ENCODE measurements at regions not wholly inside any gene's neighbourhood (a gene's known extent, or its start where the extent isn't known, plus 50 kb on each side); places are given as distances from the start of the nearest gene placed in this dataset.

DNA sequence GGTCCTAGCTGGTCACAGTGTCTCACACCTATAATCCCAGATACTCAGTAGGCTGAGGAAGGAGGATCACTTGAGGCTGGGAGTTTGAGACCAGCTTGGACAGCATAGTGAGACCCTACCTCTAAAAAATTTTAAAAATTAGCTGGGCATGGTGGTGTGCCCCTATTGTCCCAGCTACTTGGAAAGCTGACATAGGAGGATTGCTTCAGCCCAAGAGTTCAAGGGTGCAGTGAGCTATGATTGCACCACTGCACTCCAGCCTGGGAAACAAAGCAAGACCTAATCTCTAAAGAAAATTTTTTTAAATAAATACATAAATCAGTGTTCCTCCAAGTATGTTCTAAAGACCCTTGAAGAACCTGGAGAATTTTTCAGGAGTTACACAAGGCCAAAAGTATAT is 50.6 kb upstream of the GNAO1 start:
- DNase-seq (ENCODE audit: low read depth) = no peak

DNA sequence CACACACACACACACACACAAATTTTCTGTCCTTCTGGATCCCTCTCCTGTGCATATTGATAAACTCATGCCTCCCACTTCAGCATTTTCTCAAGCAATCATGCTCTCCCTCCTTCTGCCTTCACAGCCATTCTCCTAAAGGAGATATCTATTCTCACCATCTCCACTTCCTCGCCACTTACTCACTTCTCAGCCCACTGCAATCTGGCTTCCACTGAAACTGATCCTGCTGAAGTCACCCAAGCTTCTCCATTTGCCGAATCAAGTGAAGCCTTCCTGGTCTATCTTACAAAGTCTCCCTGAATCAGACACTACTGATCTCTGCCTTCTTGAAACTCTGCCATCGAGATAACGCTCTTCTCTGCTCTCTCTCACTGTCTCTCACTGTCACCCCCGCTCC is 54.0 kb upstream of the GNAO1 start:
- DNase-seq (ENCODE audit: low read depth) = no peak

DNA sequence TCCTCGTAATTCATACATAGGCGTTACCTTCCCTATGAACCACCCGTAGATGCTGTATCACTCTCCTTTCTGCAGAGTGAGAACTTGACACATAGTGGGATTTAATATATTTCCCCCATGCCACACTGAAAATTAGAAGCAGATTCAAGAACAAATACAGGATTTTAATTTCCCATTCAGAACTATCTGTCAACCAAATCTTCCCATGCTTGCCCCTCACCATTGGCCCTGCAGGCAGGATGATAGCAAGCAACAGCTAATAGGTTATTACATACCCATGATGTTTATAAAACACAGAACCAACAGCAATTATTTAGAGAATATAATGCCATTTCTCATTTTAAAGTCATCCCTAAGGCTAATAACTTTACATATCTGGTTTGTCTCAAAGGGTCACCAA is 55.0 kb upstream of the GNAO1 start:
- DNase-seq (ENCODE audit: low read depth) = no peak

DNA sequence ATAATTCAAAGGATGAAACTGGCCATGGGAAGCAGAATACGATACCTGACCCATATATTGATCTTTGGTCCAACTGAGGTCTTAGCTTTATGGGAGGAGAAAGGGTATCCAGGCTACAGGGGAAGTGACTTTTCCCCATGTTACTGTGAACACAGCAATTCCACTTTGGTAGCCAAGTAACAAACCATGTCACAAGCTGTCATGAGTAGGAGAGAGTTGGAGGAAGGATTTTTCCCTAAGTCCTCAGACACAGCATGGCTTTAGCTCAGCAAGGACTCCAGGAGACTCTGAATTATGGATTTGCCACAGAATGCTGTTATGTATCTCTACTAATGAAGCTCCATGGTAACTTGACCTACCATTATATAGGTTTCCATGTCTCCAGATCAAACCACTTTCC is 56.5 kb upstream of the GNAO1 start:
- DNase-seq (ENCODE audit: low read depth) = no peak

DNA sequence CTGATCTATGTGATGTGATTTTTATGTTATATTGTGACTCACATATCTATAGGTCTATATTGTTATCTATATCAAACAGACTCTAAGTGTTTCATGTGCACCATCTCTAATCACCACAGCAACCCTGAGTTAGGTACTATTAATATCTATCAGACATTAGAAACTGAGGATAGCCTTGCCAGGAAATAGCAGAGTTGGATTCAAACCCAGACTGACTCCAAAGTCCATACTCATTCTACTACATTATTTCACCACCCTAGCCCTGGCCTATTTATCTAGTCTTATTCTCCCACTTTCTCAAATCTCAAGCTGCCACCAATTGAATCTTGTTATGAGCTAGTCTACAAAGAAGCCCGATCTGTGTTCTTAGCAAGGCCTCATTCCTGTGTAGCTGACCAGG is 65.4 kb upstream of the GNAO1 start:
- DNase-seq (ENCODE audit: low read depth) = no peak

DNA sequence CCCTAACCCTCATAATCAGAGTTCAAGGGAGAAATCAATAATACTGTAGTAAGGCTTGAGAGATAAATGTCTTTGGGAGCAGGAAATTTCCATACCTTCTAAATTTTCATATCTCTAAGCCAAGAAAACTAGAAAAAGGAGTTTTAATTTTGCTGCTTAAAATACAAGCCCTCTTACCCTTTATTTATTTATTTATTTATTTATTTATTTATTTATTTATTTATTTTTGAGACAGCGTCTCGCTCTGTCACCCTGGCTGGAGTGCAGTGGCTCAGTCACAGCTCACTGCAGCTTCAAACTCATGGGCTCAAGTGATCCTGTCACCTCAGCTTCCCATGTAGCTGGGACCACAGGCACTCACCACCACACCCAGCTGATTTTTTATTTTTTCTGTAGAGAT is 69.0 kb upstream of the GNAO1 start:
- DNase-seq (ENCODE audit: low read depth) = no peak

DNA sequence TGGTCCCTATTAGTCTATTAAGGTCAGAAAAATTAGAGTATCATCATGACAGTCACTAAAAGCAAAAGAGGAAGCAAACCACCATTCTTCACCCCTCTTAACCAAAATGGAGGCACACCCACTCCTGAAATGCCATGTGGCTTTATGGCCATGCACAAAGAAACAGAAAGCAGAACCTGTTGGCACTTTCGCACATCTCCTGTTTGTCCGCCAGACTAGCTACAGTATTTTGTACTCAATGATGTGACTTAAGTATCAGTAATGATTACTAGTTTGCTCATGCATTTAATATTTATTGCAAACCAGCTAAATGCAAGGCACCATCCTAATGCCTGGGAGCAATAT is 70.2 kb upstream of the GNAO1 start:
- DNase-seq (ENCODE audit: low read depth) = no peak

DNA sequence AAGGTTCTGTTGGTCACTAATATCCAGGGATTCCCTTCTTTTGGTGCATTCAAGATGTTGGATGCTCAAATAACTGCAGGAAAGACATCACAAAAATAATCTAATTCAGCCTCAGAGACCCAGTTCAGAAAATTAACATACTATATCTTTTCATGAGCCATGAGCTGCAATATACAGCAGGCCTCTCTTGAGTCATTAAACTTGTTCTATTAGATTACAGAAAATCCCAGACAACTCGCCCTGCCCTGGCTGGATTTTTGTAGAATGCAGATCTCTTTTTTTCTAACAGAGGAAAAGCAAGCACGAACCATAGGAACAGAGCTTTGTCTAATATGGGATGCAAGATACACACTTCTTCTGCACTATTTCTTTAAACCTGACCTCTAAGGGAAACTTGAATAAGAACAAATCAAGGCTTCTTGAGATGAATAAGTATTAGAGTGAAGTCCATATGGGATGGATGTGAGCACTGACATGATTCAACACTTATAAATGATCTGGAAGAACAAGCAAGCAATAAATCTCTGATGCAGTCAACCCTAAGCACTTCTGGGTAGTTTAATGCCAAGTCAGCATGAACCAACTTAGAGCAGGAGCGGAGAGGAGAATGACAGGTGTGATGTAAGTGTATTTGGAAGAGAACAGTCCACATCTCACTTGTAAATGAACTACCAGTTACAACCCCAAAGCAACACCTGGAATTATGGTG is 70.7 kb upstream of the GNAO1 start:
- DNase-seq (ENCODE audit: low read depth) = no peak

DNA sequence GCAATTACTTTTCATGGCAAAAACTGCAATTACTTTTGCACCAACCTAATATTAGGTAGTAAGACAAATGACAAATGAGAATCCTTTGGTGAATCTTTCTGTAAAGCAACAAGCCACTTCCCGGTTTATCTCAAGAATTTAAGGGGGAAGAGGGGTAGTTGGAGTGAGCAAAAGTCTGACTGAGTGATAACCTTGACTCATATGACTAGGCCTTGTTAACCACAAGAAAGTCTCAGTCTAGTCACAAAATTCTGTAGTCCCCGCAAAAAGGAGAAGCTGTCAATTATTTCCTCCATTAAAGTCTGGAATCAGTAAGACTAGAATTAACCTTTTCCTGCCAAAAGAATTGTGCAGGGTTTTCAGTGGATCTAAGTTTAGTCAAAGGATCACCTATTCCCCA is 72.2 kb upstream of the GNAO1 start:
- no peak for DNase-seq (ENCODE audit: low read depth)

DNA sequence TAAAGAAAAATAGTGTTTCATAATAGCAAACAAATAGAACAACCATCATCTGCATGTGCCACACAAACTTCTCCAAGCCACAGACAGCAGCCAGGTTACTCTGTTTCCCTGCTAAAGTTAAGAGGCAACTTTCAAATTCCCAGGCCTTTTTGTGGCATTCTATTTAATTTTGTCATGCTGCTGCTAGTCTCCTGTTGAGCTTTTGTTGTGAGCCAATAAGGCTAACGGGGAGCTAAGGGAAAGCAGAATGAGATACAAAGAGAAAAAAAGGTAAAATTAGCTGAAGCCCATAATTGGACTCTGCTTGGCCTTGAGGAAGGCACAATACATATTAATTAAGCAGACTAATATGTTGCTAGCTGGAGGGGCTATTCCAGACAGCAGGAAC is 74.7 kb upstream of the GNAO1 start:
- DNase-seq (ENCODE audit: low read depth) = no peak

DNA sequence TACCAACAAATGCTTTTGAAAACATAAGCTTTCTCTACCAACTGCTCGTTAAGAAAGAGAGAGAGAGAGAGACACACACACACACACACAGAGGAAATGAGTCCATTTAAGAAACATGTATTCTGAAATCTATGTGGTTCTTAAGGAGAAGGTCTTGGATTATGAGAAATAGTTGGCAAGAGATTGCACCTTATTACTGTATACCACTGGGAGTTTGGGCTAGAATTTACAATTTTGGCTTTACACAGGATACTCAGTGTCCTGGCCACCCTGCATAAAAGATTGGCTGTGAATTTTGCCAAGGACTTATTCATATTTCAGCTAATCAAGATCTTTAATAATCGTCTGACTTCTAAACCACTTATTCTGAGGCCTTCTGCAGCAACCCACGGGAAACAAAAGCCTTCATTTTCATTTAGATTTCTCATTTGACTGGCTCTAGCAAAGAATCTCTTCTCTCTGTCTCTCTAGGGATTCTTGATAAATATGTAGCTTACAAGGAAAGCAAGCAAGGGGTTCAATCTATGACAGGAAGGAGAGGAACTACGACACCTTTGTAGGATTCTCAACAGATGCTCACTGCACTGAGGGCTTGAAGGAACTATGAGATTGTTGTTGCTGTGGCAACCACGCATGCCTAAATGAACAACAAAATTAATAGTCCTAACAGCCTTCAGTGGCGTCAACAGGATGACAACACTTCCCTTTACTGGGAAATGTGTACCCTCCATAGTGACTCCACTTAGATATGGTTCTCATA is 75.3 kb upstream of the GNAO1 start:
- no peak for DNase-seq (ENCODE audit: low read depth)

DNA sequence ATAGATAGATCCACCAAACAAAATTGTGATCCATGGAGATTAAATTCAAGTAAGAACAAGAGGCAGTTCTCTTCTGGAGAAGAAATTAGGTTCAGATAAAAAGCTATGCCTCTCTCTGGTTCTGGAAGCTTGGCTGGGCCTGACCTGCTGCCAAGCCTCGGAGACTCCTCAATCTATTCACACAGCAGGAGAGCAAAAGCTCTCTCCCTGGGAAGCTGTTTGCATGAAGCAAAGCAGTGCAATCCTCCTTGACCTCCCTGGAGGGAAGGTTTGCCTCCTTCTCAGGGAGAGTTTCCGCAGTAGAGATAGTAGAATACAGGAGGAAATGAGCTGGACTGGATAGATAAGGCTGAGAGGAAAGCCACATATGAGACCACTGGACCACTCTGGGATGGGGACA is 78.1 kb upstream of the GNAO1 start:
- no peak for DNase-seq (ENCODE audit: low read depth)

DNA sequence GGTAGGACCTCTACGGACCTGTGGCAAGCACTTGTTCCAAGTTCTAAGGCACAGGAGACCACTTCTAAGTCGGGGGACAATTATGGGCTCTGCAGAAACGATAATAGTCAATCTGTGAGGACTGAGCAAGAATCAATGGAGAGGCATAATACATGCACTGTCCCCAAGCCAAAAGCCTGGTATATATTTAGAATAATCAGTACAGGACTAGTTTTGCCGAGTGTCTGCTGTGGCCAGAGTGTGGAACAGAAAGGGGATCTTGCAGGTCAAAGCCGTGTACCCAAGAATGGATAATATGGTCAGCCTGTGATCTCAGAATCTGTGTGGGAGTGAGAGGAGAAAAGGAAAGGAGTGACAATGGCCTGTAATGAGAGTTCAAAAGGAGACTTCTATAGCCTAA is 80.2 kb upstream of the GNAO1 start:
- no peak for DNase-seq (ENCODE audit: low read depth)

DNA sequence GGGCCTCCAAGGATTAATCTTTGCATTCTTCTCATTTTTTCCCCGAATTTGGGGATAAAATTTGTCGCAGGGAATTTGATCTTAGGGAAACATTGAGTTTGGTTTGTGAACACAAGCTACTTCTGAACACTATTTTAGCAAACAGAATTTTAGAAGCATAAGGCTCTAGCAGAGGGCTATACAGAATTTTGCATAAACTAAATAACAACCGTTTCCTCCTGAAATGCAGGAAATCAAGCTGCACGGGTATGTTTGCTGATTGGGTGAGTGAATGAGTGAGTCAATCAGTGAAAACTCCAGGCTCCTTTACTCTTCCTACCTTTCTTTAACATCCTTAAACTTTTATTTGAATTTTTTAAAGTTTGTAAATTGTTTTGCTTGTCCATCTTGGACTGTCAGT is 81.3 kb upstream of the GNAO1 start:
- DNase-seq (ENCODE audit: low read depth) = no peak

DNA sequence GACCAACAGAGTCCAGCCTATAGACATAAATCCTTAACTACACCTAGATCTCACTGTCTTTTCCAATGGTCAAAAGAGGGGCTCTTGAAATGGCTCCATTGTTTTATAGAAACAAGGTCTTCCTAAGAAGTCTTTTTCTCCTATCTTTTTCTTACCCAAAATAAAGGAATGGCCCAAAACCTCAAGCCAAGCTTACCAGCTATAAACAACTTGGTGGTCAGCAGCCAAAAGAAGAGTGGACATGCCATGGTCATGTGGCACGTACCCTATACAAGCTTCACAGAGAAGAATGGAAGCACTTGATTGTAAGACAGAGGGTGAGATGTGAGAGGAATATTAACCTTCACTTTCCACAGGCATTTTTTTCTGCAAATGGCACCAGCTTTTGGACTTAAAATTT is 82.1 kb upstream of the GNAO1 start:
- DNase-seq (ENCODE audit: low read depth) = no peak

DNA sequence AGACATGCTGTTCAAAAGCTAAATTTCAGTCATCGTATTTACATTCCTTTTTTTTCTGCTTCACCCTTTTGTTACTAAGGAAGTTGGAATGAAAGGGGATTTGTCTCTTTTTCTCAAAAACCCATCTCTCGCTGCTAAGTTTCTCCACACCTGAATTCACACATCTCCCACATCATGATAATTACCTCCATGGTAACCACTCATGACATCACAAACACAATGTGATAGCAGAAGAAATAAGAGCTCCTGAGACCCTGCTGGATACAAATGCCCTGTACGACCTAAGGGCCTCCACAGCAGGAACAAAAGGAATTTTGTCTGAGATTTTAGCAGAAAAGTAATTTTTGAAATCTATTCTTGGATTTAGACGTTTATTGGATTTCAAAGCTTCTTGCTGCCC is 82.6 kb upstream of the GNAO1 start:
- no peak for DNase-seq (ENCODE audit: low read depth)

DNA sequence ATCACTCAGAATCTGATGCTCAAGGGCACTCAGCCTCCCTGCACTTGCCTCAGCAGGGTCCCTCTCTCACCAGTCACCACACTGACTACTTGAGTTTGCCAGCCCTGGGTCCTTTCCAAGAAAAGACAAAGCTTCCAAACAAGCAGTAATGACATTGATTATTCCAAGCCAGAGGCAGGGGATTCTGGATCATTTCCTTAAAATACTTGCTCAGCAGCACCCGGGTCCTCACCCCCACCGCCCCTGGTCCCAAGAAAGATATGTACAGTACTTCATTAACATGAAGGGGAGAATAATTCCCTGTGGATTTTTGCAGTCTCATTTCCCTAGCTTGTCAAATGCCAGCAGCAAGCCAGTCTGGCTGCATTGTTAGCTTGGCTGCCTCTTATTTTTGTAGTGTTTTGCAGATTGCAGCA is 83.2 kb upstream of the GNAO1 start:
- DNase-seq (ENCODE audit: low read depth) = no peak

DNA sequence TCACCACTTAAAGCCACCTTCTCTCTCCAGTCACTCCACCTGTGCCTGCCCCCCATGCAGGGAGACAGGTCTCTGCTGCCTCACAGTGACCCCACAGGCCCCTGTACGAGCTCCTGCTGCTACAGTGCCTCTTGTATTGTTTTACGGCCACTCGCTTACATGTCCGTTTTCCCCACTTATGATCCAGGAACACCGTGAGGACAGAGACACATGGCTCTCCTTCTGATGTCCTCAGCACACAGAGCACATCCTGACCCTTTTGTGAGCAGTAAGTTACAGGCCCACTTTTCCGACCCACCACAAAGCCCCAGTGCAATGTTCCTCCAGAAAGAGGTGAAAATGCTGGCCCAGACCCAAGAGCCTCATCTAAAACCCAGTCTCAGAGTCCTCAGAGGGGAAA is 84.8 kb upstream of the GNAO1 start:
- DNase-seq (ENCODE audit: low read depth) = no peak

DNA sequence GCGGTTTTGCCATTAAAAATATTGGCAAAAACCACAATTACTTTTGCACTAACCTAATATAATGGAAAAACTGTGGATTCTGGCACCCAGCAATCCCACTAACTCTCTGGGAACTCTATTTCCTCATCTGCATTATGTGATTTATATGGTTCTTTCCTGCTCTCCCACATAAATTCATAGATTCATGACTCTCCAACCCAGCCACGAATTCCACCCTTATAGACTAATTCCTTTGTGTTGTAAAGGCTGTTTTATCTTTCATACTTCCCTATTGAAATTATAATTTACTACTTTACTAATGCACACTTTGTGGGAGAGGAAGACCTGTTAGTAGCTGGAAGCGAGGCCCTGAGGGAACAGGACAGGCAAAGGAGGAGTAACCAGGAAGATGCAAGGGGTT is 88.4 kb upstream of the GNAO1 start:
- DNase-seq (ENCODE audit: low read depth) = no peak

DNA sequence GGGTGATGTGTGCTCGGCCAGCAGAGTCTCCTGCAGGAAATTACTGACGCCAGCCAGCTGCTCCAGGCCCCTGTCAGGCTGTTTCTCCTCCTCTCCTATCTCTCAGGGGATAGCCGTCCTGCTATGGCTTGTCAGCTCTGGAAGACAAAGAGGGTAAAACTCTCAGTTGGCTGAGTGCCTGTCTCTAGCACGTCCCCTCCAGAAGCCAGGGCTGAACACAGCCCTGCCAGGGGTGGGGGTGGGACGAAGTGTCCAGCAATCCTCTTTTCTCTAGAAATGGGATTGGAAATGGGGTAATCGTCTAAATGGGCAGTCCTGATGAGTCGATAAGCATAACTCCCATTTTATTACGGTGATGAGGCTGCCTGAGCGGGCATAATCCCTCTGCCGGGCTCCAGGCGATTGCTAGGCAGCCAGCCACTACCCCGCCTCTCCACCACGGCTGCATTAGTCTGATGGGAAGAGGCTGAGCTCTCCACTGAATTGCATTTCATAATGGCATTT is 89.1 kb upstream of the GNAO1 start:
- no peak for DNase-seq (ENCODE audit: low read depth)

DNA sequence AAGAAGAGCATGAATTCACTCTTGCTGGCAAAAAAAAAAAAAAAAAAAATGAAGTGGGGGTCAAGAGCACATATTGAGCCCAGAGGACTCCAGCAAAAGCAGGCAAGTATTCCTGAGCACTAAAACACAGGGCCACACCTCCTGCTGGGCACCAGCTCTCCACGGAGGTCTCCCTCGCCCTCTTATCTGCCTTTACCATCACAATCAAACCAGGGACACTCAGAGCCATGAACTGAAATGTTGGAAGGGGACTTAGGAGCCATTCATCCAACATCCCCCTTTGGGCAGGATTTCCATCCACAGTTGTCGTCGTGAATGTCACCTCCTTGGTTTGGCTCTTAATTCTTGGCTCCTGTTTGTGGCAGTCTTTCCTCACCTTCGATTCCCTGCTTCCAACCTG is 89.8 kb upstream of the GNAO1 start:
- no peak for DNase-seq (ENCODE audit: low read depth)

DNA sequence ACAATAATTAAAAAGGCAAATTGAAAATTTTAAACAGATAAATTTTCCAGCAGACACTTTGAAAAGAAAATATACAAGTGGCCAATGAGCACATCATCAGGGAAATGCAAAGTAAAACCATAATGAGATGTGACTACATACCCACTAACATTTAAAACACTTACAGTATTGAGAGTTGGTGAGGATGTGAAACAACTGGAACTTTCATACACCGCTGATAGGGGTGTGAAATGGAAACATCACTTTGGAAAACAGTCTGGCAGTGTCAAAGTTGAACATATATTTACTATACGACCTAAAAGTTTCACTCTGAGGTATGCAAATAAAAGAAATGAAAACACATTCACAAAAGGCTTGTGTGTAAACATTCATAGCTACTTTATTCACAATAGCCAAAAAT is 94.0 kb upstream of the GNAO1 start:
- no peak for DNase-seq (ENCODE audit: low read depth)

DNA sequence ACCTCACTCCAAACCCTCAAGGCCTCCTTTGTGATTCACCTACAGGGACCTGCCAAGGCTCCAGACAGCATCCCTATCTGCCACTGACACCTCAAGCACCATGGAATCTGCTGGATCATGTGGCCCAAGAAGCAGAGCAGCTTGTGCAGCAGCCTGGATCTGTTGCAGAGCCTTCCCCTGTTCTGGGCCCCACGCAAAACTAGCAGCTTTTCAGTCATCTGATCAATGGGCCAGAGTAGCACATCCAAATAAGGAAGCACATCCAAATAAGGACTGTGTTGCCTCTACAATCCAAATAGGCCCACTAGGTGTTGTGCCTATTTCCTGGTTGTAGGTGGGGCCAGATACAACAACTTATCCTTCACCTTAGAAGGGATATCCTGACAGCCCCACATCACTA is 97.1 kb upstream of the GNAO1 start:
- no peak for DNase-seq (ENCODE audit: low read depth)

DNA sequence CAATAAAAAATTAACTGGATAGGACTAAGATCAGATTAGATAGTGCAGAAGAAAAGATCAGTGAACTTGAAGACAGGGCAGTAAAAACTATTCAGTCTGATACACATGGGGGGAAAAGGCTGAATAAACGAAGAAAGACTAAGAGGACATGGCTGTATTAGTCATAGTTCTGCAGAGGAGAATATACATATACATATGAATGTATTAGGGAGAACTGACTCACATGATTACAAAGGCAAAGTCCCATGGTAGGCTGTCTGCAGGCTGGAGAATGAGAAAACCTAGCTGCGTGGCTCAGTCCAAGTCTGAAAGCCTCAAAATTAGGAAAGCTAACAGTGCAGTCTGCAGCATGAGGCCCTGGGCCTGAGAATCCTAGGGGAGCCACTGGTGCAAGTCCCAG is 98.2 kb upstream of the GNAO1 start:
- no peak for DNase-seq (ENCODE audit: low read depth)

All from fibroblast of gingiva (primary cell).